ENCODE measurements at regions not wholly inside any gene's neighbourhood (a gene's known extent, or its start where the extent isn't known, plus 50 kb on each side); places are given as distances from the start of the nearest gene placed in this dataset.

DNA sequence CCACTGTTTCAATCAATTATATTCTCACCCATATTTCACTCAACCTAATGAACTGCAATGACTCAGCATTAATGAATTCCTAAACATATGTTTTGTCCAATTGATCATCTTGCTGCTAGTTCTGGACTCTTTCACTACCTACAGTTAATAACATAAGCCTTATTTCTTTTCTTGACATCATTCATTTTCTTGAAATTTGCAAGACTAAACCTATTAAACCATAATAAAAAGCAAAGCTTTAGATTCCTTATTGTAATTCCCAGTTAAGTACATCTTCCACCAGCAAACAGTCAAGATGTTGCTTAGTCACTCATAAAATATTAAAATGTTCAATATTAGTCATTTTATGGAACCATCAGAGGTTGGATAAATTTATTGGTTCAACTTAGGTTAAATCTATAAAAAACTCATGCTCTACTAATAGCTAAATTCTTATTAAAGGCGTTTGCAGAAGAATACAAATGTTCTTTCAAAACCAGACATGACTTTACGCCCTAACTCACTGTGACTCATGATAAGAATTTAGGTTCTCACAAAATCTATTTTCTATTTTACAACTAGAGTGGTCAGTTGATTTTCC is 599.4 kb downstream of the RNF144A start:
- no peak overlapping the region for H2AK5ac ChIP-seq (ENCODE audit: low read length, severe bottlenecking)
- no peak overlapping the region for H2BK12ac ChIP-seq (ENCODE audit: low read length in 2 of 2)
- 31% methylated on average over 2 of the region's 2 CpGs for WGBS
- H4K91ac ChIP-seq (ENCODE audit: low read length), result no peak overlapping the region
- H3K4me1 ChIP-seq (ENCODE audit: control insufficient read depth, insufficient read depth, low read depth, low read length), result no peaks in the 10 kb centered on the region
- H3K79me1 ChIP-seq (replicated peaks; ENCODE audit: low read length, poor library complexity, severe bottlenecking), result no peaks in the 10 kb centered on the region
- H3K27ac ChIP-seq (ENCODE audit: low read length, poor library complexity, severe bottlenecking), result no peak overlapping the region
- H3K4me3 ChIP-seq (ENCODE audit: insufficient read depth in 1 of 2, low read depth in 1 of 2, low read length in 2 of 2), result peak overlapping the region in 1 of 2 experiments; percentile 42
- H3K9ac ChIP-seq (ENCODE audit: low read length), result peak overlapping the region; percentile 13
- no peak overlapping the region for H2AFZ ChIP-seq (ENCODE audit: low read depth, low read length)
- no peak overlapping the region for H3K4ac ChIP-seq (ENCODE audit: low read depth in 1 of 2, low read length in 2 of 2)
- H3K18ac ChIP-seq (ENCODE audit: low read depth in 1 of 2, low read length in 2 of 2), result no peak overlapping the region
- H3K14ac ChIP-seq (ENCODE audit: low read length in 2 of 2), result no peak overlapping the region
- H2BK120ac ChIP-seq (ENCODE audit: low read depth, low read length), result no peak overlapping the region
- H2BK5ac ChIP-seq (ENCODE audit: low read depth, low read length, poor library complexity, severe bottlenecking), result no peak overlapping the region
- H3K9me3 ChIP-seq (ENCODE audit: control insufficient read depth, low read length), result no peaks in the 10 kb centered on the region
- no peak overlapping the region for H3K23ac ChIP-seq (ENCODE audit: low read length in 2 of 2)
- no peak overlapping the region for H4K8ac ChIP-seq (ENCODE audit: low read length)
- DNase-seq, result no peak
- H2BK15ac ChIP-seq (ENCODE audit: low read depth, poor library complexity, severe bottlenecking), result no peak overlapping the region
- H3K36me3 ChIP-seq (ENCODE audit: control insufficient read depth in 1 of 2, insufficient read depth in 2 of 2, low read depth in 1 of 2, low read length in 2 of 2), result no peaks in the 10 kb centered on the region
- H3K4me2 ChIP-seq (ENCODE audit: low read length, poor library complexity, severe bottlenecking), result no peak overlapping the region
- no peaks in the 10 kb centered on the region for H3K27me3 ChIP-seq (ENCODE audit: control insufficient read depth in 1 of 2, insufficient read depth in 1 of 2, low read length in 2 of 2)

DNA sequence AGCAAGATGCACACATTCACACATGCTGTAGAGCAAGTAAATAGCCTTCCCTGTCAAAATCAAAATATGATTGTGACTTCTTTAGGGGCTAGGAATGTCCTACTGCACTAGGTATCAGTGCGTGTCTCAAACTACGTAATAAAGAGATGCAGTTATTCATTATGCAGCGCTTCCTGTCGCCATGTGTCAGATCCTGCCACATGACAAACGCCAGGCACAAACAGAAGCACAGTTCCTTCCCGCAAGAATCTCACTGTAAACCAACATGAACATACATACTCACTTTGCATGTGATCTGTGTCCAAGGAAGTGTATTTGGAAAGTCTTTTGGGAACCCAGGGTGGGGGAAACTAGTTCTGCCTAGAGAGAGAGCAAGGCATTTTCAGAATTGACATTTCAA is 599.9 kb downstream of the RNF144A start:
- Histone ChIP-seq H3K4me2 (ENCODE audit: low read length, poor library complexity, severe bottlenecking) (no peak overlapping the region), H3K23ac (ENCODE audit: low read length in 2 of 2) (no peak overlapping the region), H3K9ac (ENCODE audit: low read length) (peak overlapping the region; percentile 13), H2BK5ac (ENCODE audit: low read depth, low read length, poor library complexity, severe bottlenecking) (no peak overlapping the region), H3K4me1 (ENCODE audit: control insufficient read depth, insufficient read depth, low read depth, low read length) (no peaks in the 10 kb centered on the region), H3K4ac (ENCODE audit: low read depth in 1 of 2, low read length in 2 of 2) (no peak overlapping the region), H2BK15ac (ENCODE audit: low read depth, poor library complexity, severe bottlenecking) (no peak overlapping the region), H4K8ac (ENCODE audit: low read length) (no peak overlapping the region), H2AFZ (ENCODE audit: low read depth, low read length) (no peak overlapping the region), H3K4me3 (ENCODE audit: insufficient read depth in 1 of 2, low read depth in 1 of 2, low read length in 2 of 2) (peak overlapping the region in 1 of 2 experiments; percentile 42), H4K91ac (ENCODE audit: low read length) (no peak overlapping the region), H3K27ac (ENCODE audit: low read length, poor library complexity, severe bottlenecking) (no peak overlapping the region), H2AK5ac (ENCODE audit: low read length, severe bottlenecking) (no peak overlapping the region), H3K18ac (ENCODE audit: low read depth in 1 of 2, low read length in 2 of 2) (no peak overlapping the region), H3K36me3 (ENCODE audit: control insufficient read depth in 1 of 2, insufficient read depth in 2 of 2, low read depth in 1 of 2, low read length in 2 of 2) (no peaks in the 10 kb centered on the region), H3K27me3 (ENCODE audit: control insufficient read depth in 1 of 2, insufficient read depth in 1 of 2, low read length in 2 of 2) (no peaks in the 10 kb centered on the region), H3K79me1 (replicated peaks; ENCODE audit: low read length, poor library complexity, severe bottlenecking) (no peaks in the 10 kb centered on the region), H3K9me3 (ENCODE audit: control insufficient read depth, low read length) (no peaks in the 10 kb centered on the region), H2BK12ac (ENCODE audit: low read length in 2 of 2) (no peak overlapping the region), H2BK120ac (ENCODE audit: low read depth, low read length) (no peak overlapping the region), H3K14ac (ENCODE audit: low read length in 2 of 2) (no peak overlapping the region)
- 26% methylated on average over 4 of the region's 6 CpGs for WGBS
- DNase-seq, result peak; percentile 93

DNA sequence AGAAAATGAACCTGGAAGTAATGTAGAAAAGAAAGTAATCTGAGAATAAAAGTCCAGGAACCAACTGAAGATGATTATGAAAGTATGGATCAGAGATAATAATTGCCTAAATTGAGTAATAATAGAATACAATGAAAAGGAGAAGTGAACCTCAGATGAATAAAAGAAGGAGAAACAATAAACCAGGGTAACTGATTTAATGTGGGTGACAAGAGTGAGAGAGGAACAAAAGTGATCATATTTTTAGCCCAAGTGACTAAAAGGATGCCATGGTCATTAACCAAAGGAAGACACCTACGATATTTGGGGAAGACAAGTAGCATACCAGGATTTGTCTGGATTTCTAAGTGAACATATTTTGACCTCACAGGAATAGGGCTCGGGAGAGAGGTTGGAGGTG is 600.6 kb downstream of the RNF144A start:
- Histone ChIP-seq H3K4me3 (ENCODE audit: insufficient read depth in 1 of 2, low read depth in 1 of 2, low read length in 2 of 2) (no peak overlapping the region), H2BK5ac (ENCODE audit: low read depth, low read length, poor library complexity, severe bottlenecking) (no peak overlapping the region), H3K14ac (ENCODE audit: low read length in 2 of 2) (no peak overlapping the region), H3K4ac (ENCODE audit: low read depth in 1 of 2, low read length in 2 of 2) (no peak overlapping the region), H3K9ac (ENCODE audit: low read length) (no peak overlapping the region), H2BK15ac (ENCODE audit: low read depth, poor library complexity, severe bottlenecking) (no peak overlapping the region), H3K27me3 (ENCODE audit: control insufficient read depth in 1 of 2, insufficient read depth in 1 of 2, low read length in 2 of 2) (no peaks in the 10 kb centered on the region), H2AFZ (ENCODE audit: low read depth, low read length) (no peak overlapping the region), H2BK12ac (ENCODE audit: low read length in 2 of 2) (no peak overlapping the region), H3K23ac (ENCODE audit: low read length in 2 of 2) (no peak overlapping the region), H3K27ac (ENCODE audit: low read length, poor library complexity, severe bottlenecking) (no peak overlapping the region), H3K4me1 (ENCODE audit: control insufficient read depth, insufficient read depth, low read depth, low read length) (no peaks in the 10 kb centered on the region), H3K4me2 (ENCODE audit: low read length, poor library complexity, severe bottlenecking) (no peak overlapping the region), H3K36me3 (ENCODE audit: control insufficient read depth in 1 of 2, insufficient read depth in 2 of 2, low read depth in 1 of 2, low read length in 2 of 2) (no peaks in the 10 kb centered on the region), H4K8ac (ENCODE audit: low read length) (no peak overlapping the region), H2BK120ac (ENCODE audit: low read depth, low read length) (no peak overlapping the region), H2AK5ac (ENCODE audit: low read length, severe bottlenecking) (no peak overlapping the region), H3K9me3 (ENCODE audit: control insufficient read depth, low read length) (no peaks in the 10 kb centered on the region), H3K79me1 (replicated peaks; ENCODE audit: low read length, poor library complexity, severe bottlenecking) (no peaks in the 10 kb centered on the region), H3K18ac (ENCODE audit: low read depth in 1 of 2, low read length in 2 of 2) (no peak overlapping the region), H4K91ac (ENCODE audit: low read length) (no peak overlapping the region)
- no peak for DNase-seq
- WGBS, result 81% methylated on average over 1 of the region's 2 CpGs

DNA sequence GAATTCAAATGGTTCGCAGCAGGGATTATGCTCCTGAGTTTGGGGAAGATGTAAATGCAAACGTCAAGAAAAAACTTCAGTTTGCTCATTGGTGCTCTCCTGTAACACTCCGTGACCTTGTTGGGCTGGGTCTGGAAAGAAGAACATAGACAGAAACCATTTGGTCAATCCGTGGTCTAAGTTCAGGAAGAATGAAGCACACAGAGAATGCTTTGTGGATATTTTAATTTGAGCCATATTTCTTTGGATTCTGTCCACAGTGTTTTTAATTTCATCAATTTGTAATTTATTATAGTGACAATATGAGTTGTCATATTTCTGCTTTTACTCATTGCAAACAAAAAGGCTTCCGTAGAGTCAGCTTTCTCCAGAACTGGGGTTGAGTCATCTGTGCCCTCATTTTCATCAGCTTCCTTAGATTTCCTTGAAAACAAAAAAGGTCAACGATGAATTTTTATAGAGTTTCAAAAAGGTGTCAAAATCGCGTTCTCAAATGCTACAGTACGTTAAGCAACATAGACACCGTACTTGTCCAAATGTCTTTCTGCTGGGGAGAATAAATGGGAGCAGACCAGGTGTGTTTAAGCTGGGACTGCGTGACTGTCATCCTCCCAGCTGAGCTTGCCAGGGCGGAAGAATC is 606.4 kb downstream of the RNF144A start:
- no peaks in the 10 kb centered on the region for H3K79me1 ChIP-seq (replicated peaks; ENCODE audit: low read length, poor library complexity, severe bottlenecking)
- no peak overlapping the region for H2BK5ac ChIP-seq (ENCODE audit: low read depth, low read length, poor library complexity, severe bottlenecking)
- no peak overlapping the region for H3K14ac ChIP-seq (ENCODE audit: low read length in 2 of 2)
- no peaks in the 10 kb centered on the region for H3K36me3 ChIP-seq (ENCODE audit: control insufficient read depth in 1 of 2, insufficient read depth in 2 of 2, low read depth in 1 of 2, low read length in 2 of 2)
- H2BK15ac ChIP-seq (ENCODE audit: low read depth, poor library complexity, severe bottlenecking), result no peak overlapping the region
- WGBS, result 87% methylated on average over 12 of the region's 12 CpGs
- H3K4me3 ChIP-seq (ENCODE audit: insufficient read depth in 1 of 2, low read depth in 1 of 2, low read length in 2 of 2), result no peak overlapping the region
- H3K27me3 ChIP-seq (ENCODE audit: control insufficient read depth in 1 of 2, insufficient read depth in 1 of 2, low read length in 2 of 2), result no peaks in the 10 kb centered on the region
- H3K4me1 ChIP-seq (ENCODE audit: control insufficient read depth, insufficient read depth, low read depth, low read length), result no peaks in the 10 kb centered on the region
- no peak overlapping the region for H4K91ac ChIP-seq (ENCODE audit: low read length)
- H2AK5ac ChIP-seq (ENCODE audit: low read length, severe bottlenecking), result no peak overlapping the region
- no peak overlapping the region for H3K27ac ChIP-seq (ENCODE audit: low read length, poor library complexity, severe bottlenecking)
- H3K23ac ChIP-seq (ENCODE audit: low read length in 2 of 2), result no peak overlapping the region
- H2AFZ ChIP-seq (ENCODE audit: low read depth, low read length), result no peak overlapping the region
- H3K18ac ChIP-seq (ENCODE audit: low read depth in 1 of 2, low read length in 2 of 2), result no peak overlapping the region
- H2BK120ac ChIP-seq (ENCODE audit: low read depth, low read length), result no peak overlapping the region
- no peak for DNase-seq
- H3K4me2 ChIP-seq (ENCODE audit: low read length, poor library complexity, severe bottlenecking), result no peak overlapping the region
- no peak overlapping the region for H3K9ac ChIP-seq (ENCODE audit: low read length)
- H3K9me3 ChIP-seq (ENCODE audit: control insufficient read depth, low read length), result peaks cover 2% of the 10 kb centered on the region
- H2BK12ac ChIP-seq (ENCODE audit: low read length in 2 of 2), result no peak overlapping the region
- no peak overlapping the region for H3K4ac ChIP-seq (ENCODE audit: low read depth in 1 of 2, low read length in 2 of 2)
- H4K8ac ChIP-seq (ENCODE audit: low read length), result no peak overlapping the region

All from mesenchymal stem cell (in vitro differentiated cells and primary cell).